Breast epithelium (tissue), 4 donors: ENCODE measurements at regions not wholly inside any gene's neighbourhood (a gene's known extent, or its start where the extent isn't known, plus 50 kb on each side); places are given as distances from the start of the nearest gene placed in this dataset.

ENCODE experiments used
- DNase-seq, 2 donors: peaks; one replicate each; pipeline ENCODE4 v3.0.0-alpha.2; 2019; ENCODE audit warnings: low spot score in 2 of 2
- H3K27ac ChIP-seq, 2 donors: fragments of 200-600 bp; sonication (generic) in 1 of 2; one replicate each; pipeline ENCODE4 v1.5.1; 2016 to 2019; ENCODE audit warnings: mild to moderate bottlenecking in 1 of 2
- H3K27me3 ChIP-seq, 2 donors: fragments of 200-600 bp; sonication (generic) in 1 of 2; one replicate each; pipeline versions ENCODE4 v1.5.1 to v1.6.0; 2017 to 2019; ENCODE audit warnings: control low read depth in 1 of 2, mild to moderate bottlenecking in 1 of 2
- H3K36me3 ChIP-seq: fragments of 200-600 bp; one replicate; pipeline ENCODE4 v1.5.1; 2019
- H3K4me1 ChIP-seq, 2 donors: fragments of 200-600 bp; sonication (generic); one replicate each; pipeline ENCODE4 v1.5.1; 2016 to 2019; ENCODE audit warnings: control low read depth in 1 of 2
- H3K4me3 ChIP-seq, 3 donors: fragments of 200-600 bp; sonication (generic); 1 replicate in 2 of 3; 2 replicates in 1 of 3; pipeline ENCODE4 v1.5.1; 2016 to 2019; ENCODE audit warnings: mild to moderate bottlenecking in 3 of 3, moderate library complexity in 2 of 3
- H3K9me3 ChIP-seq, 2 donors: fragments of 200-600 bp; sonication (generic) in 1 of 2; one replicate each; pipeline ENCODE4 v1.5.1; 2016 to 2019; ENCODE audit warnings: control low read depth in 1 of 2
- CTCF ChIP-seq, 3 donors: fragments of 450-650 bp; IDR thresholded peaks; one replicate each; pipeline ENCODE4 v1.5.1; 2016 to 2017; ENCODE audit warnings: antibody characterized with exemption in 3 of 3, mild to moderate bottlenecking in 3 of 3, moderate library complexity in 3 of 3
- POLR2A ChIP-seq: fragments of 450-650 bp; IDR thresholded peaks from one replicate; pipeline ENCODE4 v1.6.1; 2016; ENCODE audit warnings: antibody characterized with exemption, mild to moderate bottlenecking, moderate library complexity
- POLR2AphosphoS5 ChIP-seq, 3 donors: sonication (generic); formaldehyde crosslinking; IDR thresholded peaks; one replicate each; pipeline ENCODE4 v1.6.1; 2017; ENCODE audit warnings: antibody characterized with exemption in 3 of 3
- intact Hi-C: fragments of 100-400 bp; cut with DNase I; formaldehyde crosslinking; loops from one replicate; pipeline ENCODE4 v1.15.1; 2023; ENCODE audit warnings: low total_unique reads

DNA sequence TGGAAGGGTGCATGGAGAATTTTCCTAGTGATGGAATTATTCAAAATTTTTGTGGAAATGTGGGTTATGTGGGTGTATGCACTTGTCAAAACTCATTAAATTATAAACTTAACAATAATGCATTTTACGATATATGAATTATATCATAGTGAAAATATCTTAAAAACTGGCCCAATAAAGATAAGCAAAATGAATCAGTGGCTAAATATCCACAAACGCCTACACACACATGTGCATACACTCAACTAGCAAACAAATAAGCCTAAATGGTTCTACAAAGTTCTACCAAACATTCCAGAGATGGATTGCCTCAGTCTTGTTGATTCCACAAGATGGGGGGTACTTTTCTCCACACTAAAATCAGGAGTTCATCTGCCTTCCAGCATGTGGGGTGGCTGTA, 349.5 kb downstream of the TSHZ3 start:
- no peak for DNase-seq
- H3K36me3 ChIP-seq = no peaks in the 10 kb centered on the region
- no peak overlapping the region for H3K27ac ChIP-seq
- intact Hi-C loops = no loop called here
- no peaks in the 10 kb centered on the region for H3K4me1 ChIP-seq
- no peaks in the 10 kb centered on the region for H3K27me3 ChIP-seq
- TF ChIP-seq POLR2A (no peak), POLR2AphosphoS5 (IDR thresholded peaks at IDR 0.05) (no peak), CTCF (IDR thresholded peaks at IDR 0.05) (no peak)
- H3K9me3 ChIP-seq = no peaks in the 10 kb centered on the region
- H3K4me3 ChIP-seq = no peak overlapping the region

- intact Hi-C loops = no loop called here
- no peak for DNase-seq
- H3K27me3 ChIP-seq = no peaks in the 10 kb centered on the region
- H3K4me1 ChIP-seq = no peaks in the 10 kb centered on the region
- no peak for TF ChIP-seq CTCF (IDR thresholded peaks at IDR 0.05)
- no peak for TF ChIP-seq POLR2AphosphoS5 (IDR thresholded peaks at IDR 0.05)
- TF ChIP-seq POLR2A = no peak
- H3K9me3 ChIP-seq = no peaks in the 10 kb centered on the region
- no peak overlapping the region for H3K4me3 ChIP-seq
- H3K27ac ChIP-seq = no peak overlapping the region
- no peaks in the 10 kb centered on the region for H3K36me3 ChIP-seq
Observed at GRCh38 chr19:30997222-30997621, 352.0 kb downstream of the TSHZ3 start.

DNA sequence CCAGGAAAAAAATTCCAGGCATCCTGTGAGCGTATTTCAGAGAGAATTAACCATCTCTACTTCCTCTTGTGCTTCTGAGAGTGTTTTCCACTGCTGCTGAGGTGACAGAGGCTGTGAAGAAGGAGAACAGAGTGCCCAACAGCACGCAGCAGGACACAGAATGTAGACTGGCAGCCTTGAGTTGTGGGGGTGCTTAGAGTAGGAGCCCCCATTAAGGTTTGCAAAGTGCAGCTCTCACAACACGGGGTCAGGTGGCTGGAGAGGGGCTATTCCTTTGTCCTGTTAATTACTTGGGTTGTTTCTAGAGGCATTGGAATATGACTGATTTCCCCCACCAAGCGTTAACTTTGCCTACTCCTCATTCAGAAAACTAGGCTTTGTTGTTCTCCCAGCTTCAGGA, 370.6 kb downstream of the TSHZ3 start:
- Histone ChIP-seq H3K9me3 (peaks cover 8 to 23% of the 10 kb centered on the region in 2 donors), H3K4me3 (no peak overlapping the region), H3K4me1 (no peaks in the 10 kb centered on the region), H3K36me3 (no peaks in the 10 kb centered on the region), H3K27ac (no peak overlapping the region), H3K27me3 (no peaks in the 10 kb centered on the region)
- intact Hi-C loops = no loop called here
- DNase-seq = no peak
- TF ChIP-seq POLR2A (no peak), POLR2AphosphoS5 (IDR thresholded peaks at IDR 0.05) (no peak), CTCF (IDR thresholded peaks at IDR 0.05) (no peak)

DNA sequence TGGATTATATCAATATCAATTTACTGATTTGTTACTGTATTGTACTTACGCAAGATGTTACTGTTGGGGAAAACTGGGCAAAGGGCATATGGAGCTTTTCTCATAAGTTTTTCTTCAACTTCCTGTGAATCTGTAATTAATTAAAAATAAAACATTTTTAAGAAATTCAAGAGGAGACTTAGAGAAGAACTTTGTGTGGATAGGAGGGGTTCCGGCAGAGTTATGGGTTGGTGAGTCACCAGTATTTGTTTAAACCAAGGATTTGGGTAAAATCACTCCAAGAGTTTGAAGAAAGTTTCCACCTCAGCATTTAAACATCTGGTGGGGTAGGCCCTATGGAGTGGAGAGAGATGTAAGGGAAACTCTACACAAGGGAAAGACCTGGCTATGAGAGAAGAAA, 379.6 kb downstream of the TSHZ3 start:
- Histone ChIP-seq H3K27ac (no peak overlapping the region), H3K4me1 (no peaks in the 10 kb centered on the region), H3K9me3 (no peaks in the 10 kb centered on the region), H3K27me3 (no peaks in the 10 kb centered on the region), H3K36me3 (no peaks in the 10 kb centered on the region), H3K4me3 (no peak overlapping the region)
- no peak for DNase-seq
- TF ChIP-seq CTCF (IDR thresholded peaks at IDR 0.05) = no peak
- no peak for TF ChIP-seq POLR2A
- TF ChIP-seq POLR2AphosphoS5 (IDR thresholded peaks at IDR 0.05) = no peak
- intact Hi-C loops = no loop called here

- H3K4me3 ChIP-seq = no peak overlapping the region
- no peaks in the 10 kb centered on the region for H3K27me3 ChIP-seq
- no peak for DNase-seq
- TF ChIP-seq POLR2A = no peak
- no peak for TF ChIP-seq POLR2AphosphoS5 (IDR thresholded peaks at IDR 0.05)
- TF ChIP-seq CTCF (IDR thresholded peaks at IDR 0.05) = no peak
- H3K27ac ChIP-seq = no peak overlapping the region
- intact Hi-C loops = no loop called here
- no peaks in the 10 kb centered on the region for H3K9me3 ChIP-seq
- H3K4me1 ChIP-seq = no peaks in the 10 kb centered on the region
- H3K36me3 ChIP-seq = no peaks in the 10 kb centered on the region
Observed at GRCh38 chr19:30968841-30969399, 380.3 kb downstream of the TSHZ3 start.
